Stimulated activated CD8-positive, alpha-beta memory T cell treated with anti-CD3 and anti-CD28 coated beads, Interleukin-4, amount 100 ng/mL, for 24 hours (primary cell): ENCODE measurements at regions not wholly inside any gene's neighbourhood (a gene's known extent, or its start where the extent isn't known, plus 50 kb on each side); places are given as distances from the start of the nearest gene placed in this dataset.
A peak's percentile ranks its signal among the peaks of the same experiment; 100 is the strongest.
"Not testable (repeated sequence)": the region's sequence is repeated elsewhere in the genome, so short reads cannot be mapped to it uniquely, and the experiment has no call there.

Experiments used
- DNase-seq: peaks from one replicate; pipeline ENCODE4 v3.0.0-alpha.2; 2020; ENCODE audit warnings: low read depth

DNA sequence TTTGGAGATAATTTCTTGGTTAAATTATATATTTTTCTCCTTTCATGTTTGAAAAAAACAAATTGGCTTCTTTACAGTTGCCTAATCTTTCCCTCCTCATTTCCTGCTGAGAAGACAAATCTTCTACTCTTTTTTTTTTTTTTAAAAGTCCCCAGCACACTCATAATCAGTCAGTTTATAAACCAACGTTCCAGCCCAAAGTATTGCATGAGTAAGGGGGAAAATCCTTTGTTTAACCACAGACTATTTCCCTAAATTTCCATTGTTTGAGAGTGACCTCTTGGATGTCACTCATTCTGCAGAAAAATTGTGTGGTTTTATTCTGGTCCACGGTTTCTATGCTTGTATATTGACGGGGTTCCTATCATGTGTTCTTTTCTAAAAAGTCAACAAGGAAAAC lies 55.1 kb upstream of the TLR4 start:
- no peak for DNase-seq

DNA sequence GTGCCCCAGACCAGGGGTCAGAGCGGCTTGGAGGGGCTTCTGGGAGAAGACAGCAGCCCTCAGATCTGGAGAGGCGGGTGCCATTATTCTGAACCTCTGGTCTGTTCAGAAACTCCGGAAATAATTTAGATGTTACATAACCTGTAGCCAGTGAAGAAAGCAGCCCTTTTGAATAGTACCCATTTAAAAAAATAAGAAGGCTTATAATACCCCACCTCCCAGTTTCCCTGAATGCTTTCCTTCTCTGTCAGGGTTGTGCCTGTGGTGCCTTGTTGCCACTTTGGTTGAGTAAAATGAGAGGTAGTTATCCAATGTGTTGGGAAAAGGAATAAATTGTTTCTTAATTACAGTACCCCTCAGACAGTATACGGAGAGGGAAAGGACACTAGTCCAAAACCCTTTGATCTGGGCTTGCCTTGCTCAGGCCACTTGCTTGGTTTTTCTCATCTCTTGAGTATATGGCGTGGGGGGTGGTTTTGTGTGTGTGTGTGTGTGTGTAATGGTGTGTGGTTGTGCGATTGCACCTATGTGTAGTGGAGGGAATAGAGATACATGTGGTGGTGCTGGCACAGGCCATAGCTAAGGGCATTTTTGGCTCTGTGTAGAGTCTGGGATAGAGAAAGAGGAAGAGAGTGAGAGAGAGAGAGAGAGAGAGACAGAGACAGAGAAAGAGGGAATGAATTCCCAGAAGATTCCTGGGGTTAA lies 59.1 kb upstream of the TLR4 start:
- DNase-seq: no peak

DNA sequence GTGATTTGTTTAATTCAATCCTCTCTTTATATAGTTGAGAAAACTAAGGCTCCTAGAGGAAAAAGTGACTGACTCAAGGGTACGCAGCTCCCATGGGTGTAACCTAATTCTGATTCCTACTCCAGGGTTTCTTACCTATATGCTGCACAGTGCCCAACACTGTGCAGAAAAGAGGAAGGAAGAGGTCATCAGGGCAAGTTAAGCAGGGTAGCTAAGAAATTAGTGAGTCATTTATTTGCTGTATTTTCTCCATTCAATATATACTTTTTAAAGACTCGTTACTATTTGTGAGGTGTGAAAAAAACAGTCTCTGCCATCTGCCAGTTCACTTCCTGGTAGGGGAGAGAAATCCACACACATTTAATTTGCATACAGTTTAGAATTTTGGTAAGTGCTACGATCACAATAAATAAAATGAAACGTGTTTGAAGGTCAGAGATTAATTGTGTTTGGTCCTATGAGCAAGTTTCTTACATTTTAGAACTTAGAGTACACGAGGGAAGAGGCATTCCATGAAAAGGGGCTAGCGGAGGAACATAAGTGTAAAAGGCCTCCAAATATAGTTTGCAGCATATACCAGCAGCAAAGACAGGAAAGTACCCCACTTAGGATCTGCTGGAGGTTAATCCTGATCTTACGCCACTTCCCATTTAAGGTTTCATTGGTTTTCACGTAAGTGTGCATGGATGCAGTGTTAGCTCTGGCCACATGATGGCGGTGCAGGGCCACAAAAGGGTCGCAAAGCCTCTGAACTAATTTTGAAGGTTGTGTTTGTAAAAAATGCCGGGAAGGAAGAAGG lies 59.9 kb upstream of the TLR4 start:
- peak; percentile 28 for DNase-seq

DNA sequence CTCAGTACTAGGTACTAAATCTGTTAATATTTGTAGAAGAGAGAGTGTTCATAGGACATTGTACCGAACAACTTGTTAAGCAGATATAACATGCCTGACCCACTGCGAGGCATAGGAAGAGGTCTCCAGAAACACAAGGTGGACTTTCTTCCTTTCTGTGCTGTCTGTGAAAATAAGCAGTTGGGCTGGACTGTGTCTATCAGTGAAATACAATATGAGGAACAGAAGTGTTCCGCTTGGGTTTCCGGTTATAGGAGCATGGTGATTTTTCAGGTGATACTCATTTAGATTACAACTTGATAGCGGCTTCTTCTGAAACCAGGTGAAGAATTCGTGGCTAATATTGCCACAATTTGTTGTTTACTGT lies 60.9 kb upstream of the TLR4 start:
- DNase-seq: no peak

DNA sequence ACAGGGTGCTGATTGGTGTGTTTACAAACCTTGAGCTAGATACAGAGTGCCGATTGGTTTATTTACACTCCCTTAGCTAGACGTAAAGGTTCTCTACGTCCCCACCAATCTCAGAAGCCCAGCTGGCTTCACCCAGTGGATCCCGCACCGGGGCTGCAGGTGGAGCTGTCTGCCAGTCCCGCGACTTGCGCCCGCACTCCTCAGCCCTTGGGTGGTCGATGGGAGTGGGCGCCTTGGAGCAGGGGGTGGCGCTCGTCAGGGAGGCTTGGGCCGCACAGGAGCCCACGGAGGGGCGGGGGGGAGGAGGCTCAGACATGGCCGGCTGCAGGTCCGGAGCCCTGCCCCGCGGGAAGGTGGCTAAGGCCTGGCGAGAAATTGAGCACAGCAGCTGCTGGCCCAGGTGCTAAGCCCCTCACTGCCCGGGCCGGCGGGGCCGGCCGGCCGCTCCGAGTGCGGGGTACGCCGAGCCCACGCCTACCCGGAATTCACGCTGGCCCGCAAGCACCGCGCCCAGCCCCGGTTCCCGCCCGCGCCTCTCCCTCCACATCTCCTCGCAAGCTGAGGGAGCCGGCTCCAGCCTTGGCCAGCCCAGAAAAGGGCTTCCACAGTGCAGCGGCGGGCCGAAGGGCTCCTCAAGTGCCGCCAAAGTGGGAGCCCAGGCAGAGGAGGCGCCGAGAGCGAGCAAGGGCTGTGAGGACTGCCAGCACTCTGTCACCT lies 61.5 kb upstream of the TLR4 start:
- DNase-seq: not testable (repeated sequence)

DNA sequence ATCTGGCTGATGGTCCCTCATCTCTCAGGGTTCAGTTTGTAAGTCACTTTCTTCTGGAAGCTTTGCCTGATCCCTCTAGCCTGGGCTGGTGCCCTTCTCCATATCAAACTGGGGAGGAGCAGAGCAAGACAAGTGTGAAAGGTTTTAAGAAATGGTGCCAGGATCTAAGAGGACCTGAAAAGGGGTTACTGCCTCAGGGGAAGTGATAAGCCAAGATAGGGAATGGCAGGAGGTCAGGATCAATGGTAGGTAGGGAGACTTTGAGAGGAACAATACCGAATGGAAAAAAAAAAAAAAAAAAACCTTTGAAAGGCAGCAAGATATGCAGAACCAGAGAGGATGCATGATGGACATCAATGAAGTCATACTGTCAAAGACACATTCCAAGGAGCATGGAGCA lies 67.5 kb upstream of the TLR4 start:
- DNase-seq: no peak

DNA sequence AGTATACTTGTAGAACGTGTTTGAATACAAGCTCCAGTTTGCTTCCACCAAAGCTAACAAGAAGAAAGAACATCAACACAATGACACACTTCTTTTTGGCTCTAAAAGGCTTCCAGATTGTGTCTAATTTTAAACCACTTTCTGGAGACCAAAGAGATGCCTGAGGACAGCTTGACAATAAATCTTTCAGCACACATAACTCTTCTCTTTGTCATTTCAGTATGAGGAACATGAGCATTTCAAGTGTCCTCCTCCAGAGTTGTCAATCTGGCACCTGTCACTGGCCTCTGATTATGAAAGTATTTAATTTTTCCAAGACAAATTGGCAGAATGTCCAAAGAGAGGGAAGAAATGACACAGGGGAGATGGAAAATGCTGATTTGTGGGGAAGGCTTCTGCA lies 79.0 kb upstream of the TLR4 start:
- no peak for DNase-seq

DNA sequence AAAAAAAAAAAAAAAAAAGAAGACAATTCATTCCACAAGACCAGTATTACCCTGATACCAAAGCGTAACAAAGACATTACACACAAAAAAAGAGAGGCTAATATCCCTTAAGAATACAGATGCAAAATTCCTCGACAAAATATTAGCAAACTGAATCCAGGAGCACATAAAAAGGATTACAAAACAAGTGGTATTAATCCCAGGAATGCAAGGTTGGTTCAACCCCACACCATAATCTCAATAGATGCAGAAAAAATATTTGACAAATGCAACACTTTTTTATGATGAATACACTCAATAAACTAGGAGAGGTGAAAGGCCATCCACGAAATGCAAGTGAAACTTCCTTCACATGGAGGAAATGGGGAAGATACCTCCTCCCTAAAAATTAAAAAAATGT lies 80.1 kb upstream of the TLR4 start:
- DNase-seq: no peak

DNA sequence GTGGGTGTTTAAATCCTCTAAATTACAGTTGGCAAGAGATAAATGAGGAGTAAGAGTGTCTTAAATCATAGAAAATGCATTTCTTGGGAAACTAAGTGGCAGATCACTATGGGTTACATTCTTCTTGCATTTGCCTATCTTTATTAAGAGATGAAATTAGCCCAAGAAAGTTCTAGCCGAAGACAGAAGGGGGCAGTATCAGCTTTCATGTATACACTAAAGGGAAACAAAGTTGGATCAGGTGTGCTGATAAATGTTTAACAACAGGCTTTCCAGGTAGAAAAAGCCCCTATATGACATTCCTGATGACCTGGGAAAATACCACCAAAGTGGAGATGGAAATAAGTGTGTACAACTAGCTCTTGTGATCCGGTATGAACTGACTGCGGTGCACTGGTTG lies 81.9 kb upstream of the TLR4 start:
- DNase-seq: no peak

DNA sequence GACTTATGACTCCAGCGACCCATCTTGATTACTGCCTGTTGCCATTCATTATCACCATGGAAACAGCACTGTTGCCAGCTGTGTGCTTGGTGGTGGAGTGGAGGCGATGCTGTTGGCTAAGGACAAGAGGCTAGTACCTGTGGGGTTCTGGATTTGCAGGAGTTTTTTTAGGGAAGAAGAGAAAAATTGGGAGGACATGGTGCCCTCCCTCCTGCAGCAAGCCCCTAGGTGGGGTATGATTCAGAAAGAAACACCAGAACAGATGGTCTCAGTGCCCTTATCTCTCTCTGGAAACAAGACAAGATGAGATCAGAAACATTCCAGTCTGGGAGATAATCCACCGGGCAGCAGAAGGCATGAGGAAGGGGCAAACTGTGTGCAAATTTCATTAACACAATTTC lies 87.8 kb upstream of the TLR4 start:
- no peak for DNase-seq

DNA sequence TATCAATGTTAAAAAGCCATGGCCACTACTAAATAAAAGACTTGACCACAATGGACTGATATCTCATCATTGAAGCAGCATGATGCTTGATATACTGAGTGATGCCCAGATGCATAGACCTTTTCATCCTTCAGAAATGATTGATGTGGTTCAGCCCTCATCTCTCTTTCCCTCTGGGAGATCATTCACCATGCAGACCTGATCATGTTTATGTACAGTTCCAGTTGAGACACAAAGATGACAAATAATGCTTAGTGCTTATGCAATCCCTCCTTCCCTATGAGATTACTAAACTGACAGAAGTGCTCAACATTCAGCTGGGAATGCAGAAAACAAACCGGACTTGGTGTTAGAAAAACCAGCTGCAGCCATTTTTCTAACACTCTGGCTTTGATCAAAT lies 91.9 kb upstream of the TLR4 start:
- DNase-seq: no peak

DNA sequence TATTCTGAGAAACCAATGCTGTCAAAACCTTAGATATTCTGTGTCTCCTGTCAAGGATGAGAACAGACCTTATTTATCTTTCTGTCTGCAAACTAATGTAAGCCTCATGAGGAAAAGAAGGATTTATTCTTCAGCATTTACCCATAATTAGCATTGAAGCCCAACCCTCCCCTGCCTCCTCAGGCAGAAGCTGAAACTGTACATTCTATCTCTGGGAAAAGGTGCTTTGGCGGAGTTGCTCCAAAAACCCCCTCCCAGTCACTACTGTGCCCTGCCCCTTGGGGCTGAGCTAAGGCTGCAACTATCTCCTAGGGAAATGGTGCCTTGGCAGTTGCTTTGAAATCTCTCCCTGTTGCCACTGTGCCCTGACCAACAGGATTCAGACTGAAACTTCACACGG lies 106.2 kb upstream of the TLR4 start:
- DNase-seq: no peak

DNA sequence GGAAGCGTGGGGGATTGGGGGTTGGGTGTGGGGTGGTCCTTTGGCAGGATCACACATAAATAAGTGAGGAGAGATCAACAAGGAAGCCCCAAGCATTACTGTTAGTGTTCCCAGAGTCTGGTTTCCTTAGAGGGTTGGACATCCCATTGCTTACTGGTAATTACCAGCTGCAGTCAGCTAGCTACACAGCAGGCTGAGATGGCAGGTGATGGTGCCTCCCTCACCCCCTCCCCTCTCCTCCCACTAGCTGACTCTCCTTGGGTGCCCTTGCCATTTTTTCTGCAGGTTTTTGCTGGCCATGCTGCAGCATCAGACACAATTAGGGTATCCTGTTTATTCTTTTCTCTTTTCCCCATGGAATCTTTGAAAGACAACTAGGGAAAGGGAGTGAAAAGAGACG lies 107.5 kb upstream of the TLR4 start:
- DNase-seq: no peak

DNA sequence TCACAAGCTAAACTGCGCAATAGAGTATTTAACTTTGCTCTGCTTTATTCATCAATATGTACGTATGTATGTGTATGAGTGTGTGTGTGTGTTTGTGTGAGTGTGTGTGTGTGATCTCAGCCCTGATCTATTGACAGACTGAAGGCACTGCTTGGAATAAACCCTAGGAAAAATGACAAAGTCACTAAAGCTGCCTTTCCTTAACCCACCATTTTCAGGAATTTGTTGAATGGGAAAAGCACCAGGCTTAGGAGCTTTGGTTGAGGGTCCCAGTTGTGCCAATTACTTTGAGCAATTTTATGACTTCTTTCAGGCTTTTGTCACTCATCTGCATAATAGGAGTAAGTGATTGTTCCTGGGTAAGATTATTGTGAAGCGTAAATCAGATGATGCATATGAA lies 108.6 kb upstream of the TLR4 start:
- DNase-seq: no peak

DNA sequence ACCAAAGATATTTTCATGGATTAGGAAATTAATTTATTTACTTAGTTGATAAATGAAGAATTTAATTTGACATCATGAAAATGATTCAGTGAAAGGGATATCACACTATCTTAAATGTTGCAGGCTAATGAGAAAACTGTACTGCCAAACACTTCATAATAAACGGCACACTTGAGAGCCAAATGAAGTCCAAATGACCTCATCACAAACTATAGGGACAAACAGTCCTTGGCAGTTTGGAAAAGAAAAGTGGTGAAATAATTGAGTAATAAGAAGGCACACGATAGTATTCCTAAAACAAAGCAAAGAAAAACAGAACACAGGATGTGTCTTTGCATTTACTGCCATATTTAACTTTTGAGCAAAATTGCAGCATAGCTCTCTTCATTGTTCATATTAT lies 116.9 kb upstream of the TLR4 start:
- DNase-seq: no peak

DNA sequence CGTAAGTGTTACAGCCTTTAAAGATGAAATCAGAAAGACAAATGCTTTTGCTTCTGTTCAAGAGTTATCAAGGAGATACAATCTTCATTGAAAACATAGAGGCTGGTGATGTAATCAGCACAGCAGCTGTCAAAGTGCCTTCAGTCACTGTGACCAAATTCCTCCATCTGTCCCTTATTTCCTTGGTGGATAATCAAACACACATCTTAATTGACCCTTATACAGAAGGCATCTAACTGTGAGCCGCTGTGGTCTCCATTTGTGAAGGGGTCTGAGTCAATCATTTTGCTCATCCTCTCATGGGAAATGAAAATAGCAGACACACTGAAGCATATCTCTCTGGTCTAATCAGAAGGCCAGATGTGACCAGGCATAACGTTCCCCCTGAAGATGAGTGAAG lies 130.1 kb upstream of the TLR4 start:
- no peak for DNase-seq

DNA sequence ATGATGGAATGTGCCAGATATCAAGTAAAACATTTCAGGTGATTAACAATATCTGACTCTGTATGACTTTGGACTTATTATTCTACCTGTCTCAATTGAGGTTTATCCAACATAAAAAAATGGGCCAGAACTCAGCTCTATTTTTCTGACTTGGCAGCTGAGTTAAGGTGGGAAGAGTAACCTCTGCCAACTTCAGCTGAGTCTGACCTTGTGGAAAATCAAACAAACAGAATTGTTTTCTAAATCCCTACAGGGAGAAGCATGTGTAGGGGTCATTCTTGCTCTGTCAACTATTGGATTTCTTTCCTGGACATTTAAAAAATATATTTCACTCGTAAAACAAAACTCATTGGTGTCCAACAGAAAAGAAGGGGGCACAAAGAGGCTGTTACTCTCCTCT lies 139.4 kb upstream of the TLR4 start:
- DNase-seq: no peak

DNA sequence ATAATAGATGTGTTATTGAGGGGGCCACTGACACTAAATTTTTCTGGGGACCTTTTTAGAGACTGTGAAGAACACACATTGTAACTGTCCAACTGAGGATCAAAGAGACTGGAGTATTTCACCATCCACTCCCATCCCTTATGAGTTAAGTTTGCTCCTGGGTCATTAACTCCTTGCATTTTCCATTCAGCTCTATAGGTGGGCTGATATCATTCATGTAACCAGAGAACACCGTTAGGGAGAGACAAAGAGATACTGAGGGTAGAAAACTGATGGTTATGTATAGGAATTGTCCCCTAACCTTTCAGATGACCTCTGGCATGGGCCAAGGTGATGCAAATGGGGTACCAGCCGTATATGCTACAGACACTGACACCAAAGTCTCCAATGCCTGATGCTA lies 142.4 kb upstream of the TLR4 start:
- DNase-seq: no peak

DNA sequence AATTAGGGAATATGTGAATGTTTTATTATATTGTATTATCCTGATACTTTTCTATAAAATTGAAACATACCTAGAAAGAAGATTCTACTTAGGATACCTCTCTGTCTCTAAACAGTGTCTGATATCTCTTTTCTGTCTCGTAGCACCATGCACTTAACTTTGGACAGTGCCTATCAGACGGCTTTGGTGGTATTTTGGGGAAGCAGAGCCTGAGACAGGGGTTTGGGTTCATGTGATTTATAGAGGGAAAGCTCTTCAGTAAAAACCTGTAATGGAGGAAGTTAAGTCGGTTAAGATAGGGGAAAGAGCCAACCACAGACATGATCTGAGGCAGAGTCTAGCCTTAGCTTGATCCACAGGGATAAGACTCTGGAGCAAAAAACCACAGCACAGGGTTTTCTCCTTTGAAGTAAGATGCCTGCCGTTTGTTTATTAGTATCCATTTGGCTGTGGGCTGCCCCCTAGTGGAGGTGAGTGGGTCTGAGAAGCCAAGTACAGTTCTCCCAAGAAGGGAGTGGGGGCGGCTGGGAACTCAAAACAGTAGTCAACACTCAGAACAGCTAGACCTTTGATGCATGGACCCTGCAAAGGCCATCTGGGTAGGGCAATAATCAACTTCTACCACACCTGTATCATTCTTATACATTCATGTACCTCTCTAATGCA lies 141.2 kb upstream of the ASTN2 start:
- no peak for DNase-seq

DNA sequence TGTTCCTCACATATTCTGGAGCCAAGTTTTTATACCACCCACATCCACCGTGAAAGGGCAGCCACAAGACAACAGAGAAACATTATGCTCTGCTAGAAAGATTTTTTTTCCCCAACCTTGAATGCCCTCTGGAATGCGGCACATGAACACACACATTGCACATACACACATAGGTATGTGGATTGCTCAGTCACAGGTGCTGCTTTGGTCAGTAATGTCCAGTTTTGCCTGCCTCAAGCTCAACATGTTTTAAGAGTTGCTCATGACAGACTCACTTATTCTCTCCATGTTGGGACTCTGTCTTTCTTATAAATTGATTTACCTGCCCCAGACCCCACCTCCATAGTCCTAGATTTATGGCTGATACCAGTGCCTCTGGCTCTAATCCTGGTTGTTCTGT lies 138.0 kb upstream of the ASTN2 start:
- DNase-seq: no peak

DNA sequence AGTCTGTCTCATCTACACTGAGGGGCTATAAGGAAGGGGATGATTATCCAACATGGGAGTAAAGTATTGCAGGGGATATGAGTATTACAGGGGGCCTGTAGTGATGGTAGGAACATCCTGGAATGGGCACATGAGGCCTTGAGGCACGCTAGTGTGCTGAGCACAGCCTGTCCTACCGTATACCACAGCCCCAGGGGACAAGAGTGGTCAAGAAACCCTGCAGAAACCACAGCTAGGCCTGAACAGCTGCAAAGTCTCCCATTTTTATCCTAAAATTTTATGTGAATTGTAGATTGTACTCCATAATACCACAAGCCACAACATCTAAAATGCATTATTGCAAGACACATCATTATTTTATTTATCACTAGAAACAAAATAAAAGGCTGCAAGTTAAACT lies 136.3 kb upstream of the ASTN2 start:
- no peak for DNase-seq

DNA sequence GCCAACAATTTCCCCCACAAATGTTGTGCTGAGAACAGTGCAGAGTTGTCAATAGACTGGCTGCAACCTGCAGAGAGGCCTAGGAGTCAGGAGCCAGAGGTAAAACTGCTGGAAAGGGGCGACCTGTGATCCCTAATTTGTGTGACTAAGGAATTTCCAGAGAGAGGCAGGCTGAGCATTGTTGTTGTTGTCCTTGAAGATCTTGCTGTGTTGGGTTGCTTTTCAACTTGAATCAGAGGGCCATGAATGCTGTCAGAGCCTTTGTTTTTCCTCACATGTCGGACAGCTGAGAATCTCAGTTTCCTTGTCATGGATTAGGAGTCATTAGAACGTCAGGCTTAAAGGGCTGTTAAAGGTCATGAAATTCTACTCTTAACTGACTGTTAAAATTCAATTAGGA lies 134.6 kb upstream of the ASTN2 start:
- DNase-seq: no peak

DNA sequence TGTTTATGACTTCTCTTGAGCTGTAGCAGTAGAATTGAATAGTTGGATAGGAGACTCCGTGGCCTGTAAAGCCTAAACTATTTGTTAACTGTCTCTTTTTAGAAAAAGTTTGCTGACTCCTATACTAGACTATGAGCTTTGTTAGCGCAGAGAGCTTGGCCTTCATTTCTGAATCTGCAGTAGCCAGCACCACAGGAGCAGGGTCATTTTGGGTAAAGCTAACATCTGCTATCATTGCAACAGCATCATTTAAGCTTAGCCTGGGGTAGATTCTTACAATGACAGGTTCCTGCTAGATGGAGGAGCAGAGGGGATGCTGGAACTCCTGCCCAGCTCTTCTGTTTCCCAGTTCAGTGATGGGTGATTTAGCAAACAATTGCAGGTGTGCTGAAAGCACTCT lies 133.7 kb upstream of the ASTN2 start:
- DNase-seq: no peak
